ENCODE measurements at regions not wholly inside any gene's neighbourhood (a gene's known extent, or its start where the extent isn't known, plus 50 kb on each side); places are given as distances from the start of the nearest gene placed in this dataset.

DNA sequence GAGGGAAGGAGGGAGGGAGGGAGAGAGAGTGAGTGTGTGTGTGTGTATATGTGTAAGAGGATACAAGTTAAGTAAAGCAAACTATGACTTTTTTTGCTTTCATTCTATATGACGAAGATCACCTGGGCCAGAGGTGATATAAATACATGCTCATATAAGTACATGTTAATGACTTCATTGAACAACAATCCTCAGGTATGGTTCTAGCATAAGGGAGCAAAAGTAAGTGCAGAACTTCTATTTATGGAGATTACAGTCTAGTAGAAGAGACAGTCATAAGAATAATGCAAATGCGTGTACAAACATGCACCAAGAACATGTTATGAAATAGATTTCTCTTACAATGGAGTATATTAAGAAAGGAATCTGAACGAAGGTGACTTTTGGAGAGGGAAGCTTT is 1804.0 kb downstream of the MAT2B start:
- intact Hi-C loops (cut with micrococcal nuclease; ENCODE audit: unreplicated experiment), result no loop called here
- peaks cover 87% of the 10 kb centered on the region for H3K9me3 ChIP-seq (ENCODE audit: low read length)
- FAIRE-seq, result no peak
- ChIA-PET POLR2A (no interaction called here), CTCF (ENCODE audit: low intra/inter-chr PET ratio, low total read pairs) (no interaction called here)
- no peaks in the 10 kb centered on the region for H3K79me2 ChIP-seq (ENCODE audit: insufficient read depth, low read length)
- no peak for DNase-seq (ENCODE audit: low spot score)
- H3K9ac ChIP-seq (ENCODE audit: insufficient read depth, low read depth, low read length), result no peak overlapping the region
- no peak overlapping the region for H3K27ac ChIP-seq (ENCODE audit: extremely low read length, insufficient read depth, low read length)
- no peak for ATAC-seq
- no peaks in the 10 kb centered on the region for H3K4me1 ChIP-seq (ENCODE audit: insufficient read depth, low read length)
- 4% methylated on average over 3 of the region's 3 CpGs for WGBS (ENCODE audit: low lambda C conversion rate)
- no TSS peak for BruUV-seq (replicated peaks)
- H3K27me3 ChIP-seq (ENCODE audit: control insufficient read depth in 1 of 2, insufficient read depth in 2 of 2, low read length in 2 of 2), result no peaks in the 10 kb centered on the region
- no peak for TF ChIP-seq ZHX2 (IDR thresholded peaks at IDR 0.05; ENCODE audit: low read depth)
- no peak for TF ChIP-seq ZHX2 (CRISPR knock-in tag; IDR thresholded peaks at IDR 0.05; ENCODE audit: borderline replicate concordance)
- TF ChIP-seq ZUFSP (CRISPR knock-in tag; IDR thresholded peaks at IDR 0.05; ENCODE audit: borderline replicate concordance), result no peak
- TF ChIP-seq ZNF329 (CRISPR knock-in tag; IDR thresholded peaks at IDR 0.05; ENCODE audit: low read depth), result no peak
- TF ChIP-seq ZNF567 (CRISPR knock-in tag; IDR thresholded peaks at IDR 0.05; ENCODE audit: borderline replicate concordance), result no peak
- TF ChIP-seq ZNF580 (CRISPR knock-in tag; IDR thresholded peaks at IDR 0.05; ENCODE audit: borderline replicate concordance, low read depth), result no peak
- TF ChIP-seq KDM1A (CRISPR knock-in tag; IDR thresholded peaks at IDR 0.05), result no peak
- no peak for TF ChIP-seq ETV6 (CRISPR knock-in tag; conservative IDR thresholded peaks at IDR 0.05)
- no peak for TF ChIP-seq FOXK1 (CRISPR knock-in tag; IDR thresholded peaks at IDR 0.05; ENCODE audit: borderline replicate concordance, low read depth)
- TF ChIP-seq GFI1 (CRISPR knock-in tag; IDR thresholded peaks at IDR 0.05; ENCODE audit: borderline replicate concordance), result no peak
- H3K4me2 ChIP-seq (ENCODE audit: low read depth, low read length), result no peak overlapping the region
- no peak overlapping the region for H3K4me3 ChIP-seq (replicated peaks in 1 of 3; ENCODE audit: insufficient read depth in 1 of 3, low read depth in 2 of 3, low read length in 3 of 3)
- no peak overlapping the region for H2AFZ ChIP-seq (ENCODE audit: low read length)
- H3K36me3 ChIP-seq (replicated peaks in 1 of 2; ENCODE audit: control insufficient read depth in 1 of 2, insufficient read depth in 2 of 2, low read length in 2 of 2), result no peaks in the 10 kb centered on the region
- H4K20me1 ChIP-seq (ENCODE audit: insufficient read depth, low read length), result no peaks in the 10 kb centered on the region
- in situ Hi-C loops (cut with HindIII; ENCODE audit: extremely low pct_ligation_motif_present, low pct_unique_long_range_greater_than_20kb), result no loop called here
